B cell (primary cell): ENCODE measurements at regions not wholly inside any gene's neighbourhood (a gene's known extent, or its start where the extent isn't known, plus 50 kb on each side); places are given as distances from the start of the nearest gene placed in this dataset.

Experiments
- ATAC-seq: fragments of 200-7000 bp; cut with Tn5 transposase; one replicate; pipeline ENCODE4 v1.10.0; 2021; ENCODE audit warnings: low read depth, mild to moderate bottlenecking, moderate number of reproducible peaks, moderate library complexity
- CTCF ChIA-PET: fragments of 350-600 bp; sonication (Branson Sonifier 250); formaldehyde crosslinking; loops from one replicate; lab custom pipeline; 2021; ENCODE audit warnings: antibody characterized with exemption, inconsistent platforms; lab: Charles Lee
- POLR2A ChIA-PET: fragments of 350-600 bp; sonication (Branson Sonifier 250); formaldehyde crosslinking; loops from one replicate; lab custom pipeline; 2021; ENCODE audit warnings: antibody characterized with exemption; lab: Charles Lee
- DNase-seq: peaks from one replicate; pipeline ENCODE4 v3.0.0; 2013
- H2AFZ ChIP-seq: 2 replicates; pipeline ENCODE4 v1.6.1; 2012; ENCODE audit warnings: mild to moderate bottlenecking, low read depth, low read length; ENCODE audit not compliant: insufficient read depth, poor library complexity, severe bottlenecking
- H3K27ac ChIP-seq, 2 donors: 1 replicate in 1 of 2; 2 replicates in 1 of 2; pipeline ENCODE4 v1.5.1; 2012 to 2013; ENCODE audit warnings: low read length in 2 of 2, mild to moderate bottlenecking in 2 of 2, moderate library complexity in 1 of 2
- H3K27me3 ChIP-seq, 4 experiments: fragments of 200-600 bp in 1 of 4; sonication (generic) in 1 of 4; replicated peaks in 1 of 4; 1 replicate in 2 of 4; 2 replicates in 2 of 4; pipeline versions ENCODE4 v1.6.1 to v1.7.0; 2013 to 2016; ENCODE audit warnings: low read length in 3 of 4, mild to moderate bottlenecking in 2 of 4, mixed read lengths in 1 of 4, moderate library complexity in 1 of 4; ENCODE audit not compliant: insufficient read depth in 4 of 4, control insufficient read depth in 3 of 4; ENCODE audit errors: control extremely low read depth in 1 of 4
- H3K36me3 ChIP-seq, 2 experiments: replicated peaks in 1 of 2; 1 replicate in 1 of 2; 2 replicates in 1 of 2; pipeline versions ENCODE4 v1.6.1 to v1.7.1; 2013; ENCODE audit warnings: low read length in 1 of 2; ENCODE audit not compliant: insufficient read depth in 2 of 2, control insufficient read depth in 1 of 2; ENCODE audit errors: control extremely low read depth in 1 of 2, extremely low read depth in 1 of 2
- H3K4me1 ChIP-seq, 2 donors: fragments of 200-600 bp in 1 of 2; sonication (generic) in 1 of 2; 1 replicate in 1 of 2; 2 replicates in 1 of 2; pipeline versions ENCODE4 v1.5.1 to v1.6.1; 2013 to 2017; ENCODE audit warnings: low read length in 2 of 2; ENCODE audit not compliant: control insufficient read depth in 2 of 2, insufficient read depth in 2 of 2
- H3K4me2 ChIP-seq: replicated peaks from 2 replicates; pipeline ENCODE3; 2012; ENCODE audit warnings: mild to moderate bottlenecking, low read depth, low read length; ENCODE audit not compliant: poor library complexity, severe bottlenecking
- H3K4me3 ChIP-seq, 5 experiments: fragments of 200-600 bp in 1 of 5; sonication (generic) in 1 of 5; 1 replicate in 3 of 5; 2 replicates in 2 of 5; pipeline versions ENCODE4 v1.5.1 to v1.7.0; 2011 to 2016; ENCODE audit warnings: low read length in 4 of 5, mild to moderate bottlenecking in 4 of 5, low read depth in 2 of 5, control low read depth in 1 of 5, moderate library complexity in 1 of 5; ENCODE audit not compliant: insufficient read depth in 1 of 5; ENCODE audit errors: control extremely low read depth in 1 of 5, extremely low read depth in 1 of 5
- H3K79me2 ChIP-seq: fragments of 200-600 bp; sonication (generic); one replicate; pipeline ENCODE4 v1.6.0; 2016; ENCODE audit warnings: low read length; ENCODE audit not compliant: control insufficient read depth, insufficient read depth
- H3K9ac ChIP-seq: fragments of 200-600 bp; sonication (generic); 2 replicates; pipeline ENCODE4 v1.6.1; 2017; ENCODE audit warnings: mild to moderate bottlenecking, low read length, moderate library complexity
- H3K9me3 ChIP-seq, 3 donors: one replicate each; pipeline versions ENCODE4 v1.6.1 to v1.7.1; 2013; ENCODE audit warnings: low read length in 2 of 3; ENCODE audit not compliant: control insufficient read depth in 2 of 3, insufficient read depth in 1 of 3; ENCODE audit errors: control extremely low read depth in 1 of 3
- H4K20me1 ChIP-seq: 2 replicates; pipeline ENCODE4 v1.6.0; 2012; ENCODE audit warnings: mild to moderate bottlenecking, low read length; ENCODE audit not compliant: insufficient read depth, control insufficient read depth, poor library complexity, severe bottlenecking
- H3K27ac Mint-ChIP-seq: one replicate; pipeline ENCODE4 v1.8.0; 2021; ENCODE audit warnings: mixed read lengths
- H3K27me3 Mint-ChIP-seq: one replicate; pipeline ENCODE4 v1.8.0; 2021; ENCODE audit warnings: mixed read lengths
- H3K4me1 Mint-ChIP-seq: one replicate; pipeline ENCODE4 v1.8.0; 2021; ENCODE audit warnings: mixed read lengths
- H3K4me3 Mint-ChIP-seq: one replicate; pipeline ENCODE4 v1.8.0; 2021; ENCODE audit warnings: mixed read lengths
- H3K9me3 Mint-ChIP-seq: one replicate; pipeline ENCODE4 v1.8.0; 2022; ENCODE audit warnings: mixed read lengths; ENCODE audit not compliant: insufficient read depth
- CTCF ChIP-seq: fragments of 200-600 bp; IDR thresholded peaks from one replicate; pipeline ENCODE4 v1.8.0; 2022; ENCODE audit warnings: antibody characterized with exemption, mild to moderate bottlenecking
- EZH2 ChIP-seq: IDR thresholded peaks from 2 replicates; pipeline ENCODE4 v1.6.1; 2012; ENCODE audit warnings: borderline replicate concordance, low read depth, mild to moderate bottlenecking, moderate library complexity, low read length; ENCODE audit not compliant: insufficient read depth, poor library complexity, severe bottlenecking
- WGBS: methylation state at CpG from one replicate; pipeline ENCODE4 v1.1.5; 2013; ENCODE audit warnings: missing lambda C conversion rate; ENCODE audit not compliant: insufficient coverage; 5-methylcytosine and 5-hydroxymethylcytosine counted together
- intact Hi-C: fragments of 100-400 bp; cut with micrococcal nuclease; formaldehyde crosslinking; loops from one replicate; pipeline ENCODE4 v1.10.0; 2022

- Histone ChIP-seq H3K4me3 (no peak overlapping the region), H3K9ac (no peak overlapping the region), H3K27ac (no peak overlapping the region), H3K79me2 (no peaks in the 10 kb centered on the region), H3K9me3 (no peaks in the 10 kb centered on the region), H3K36me3 (no peaks in the 10 kb centered on the region), H3K27me3 (no peaks in the 10 kb centered on the region), H3K4me2 (no peak overlapping the region), H3K4me1 (no peaks in the 10 kb centered on the region), H4K20me1 (no peaks in the 10 kb centered on the region), H2AFZ (no peak overlapping the region)
- ATAC-seq (no peak), DNase-seq (no peak)
- Mint-ChIP-seq H3K4me1 (no peaks in the 10 kb centered on the region), H3K4me3 (no peak overlapping the region), H3K27me3 (no peaks in the 10 kb centered on the region), H3K27ac (no peak overlapping the region), H3K9me3 (no peaks in the 10 kb centered on the region)
- intact Hi-C loops = no loop called here
- CTCF ChIA-PET = no interaction called here
- TF ChIP-seq EZH2 = no peak
- TF ChIP-seq CTCF = no peak
- WGBS = 79% methylated on average over 3 of the region's 5 CpGs
- POLR2A ChIA-PET = no interaction called here
Measured at GRCh38 chr1:196160066-196160795, 448.0 kb downstream of the KCNT2 start.

GRCh38 chr1:196155586-196155985 lies 452.7 kb downstream of the KCNT2 start:
- H3K4me1 ChIP-seq = no peaks in the 10 kb centered on the region
- no peak overlapping the region for H3K27ac Mint-ChIP-seq
- H3K27me3 Mint-ChIP-seq = no peaks in the 10 kb centered on the region
- DNase-seq = no peak
- no peak overlapping the region for H3K9ac ChIP-seq
- 100% methylated on average over 1 of the region's 2 CpGs for WGBS
- no peaks in the 10 kb centered on the region for H3K79me2 ChIP-seq
- H3K27me3 ChIP-seq = no peaks in the 10 kb centered on the region
- H3K27ac ChIP-seq = no peak overlapping the region
- intact Hi-C loops = no loop called here
- CTCF ChIA-PET = interaction anchor here (1.0 kb wide), 1 partner anchor 14 kb away, joined by 3 read pairs; no protein-coding TSS in a partner anchor
- POLR2A ChIA-PET = no interaction called here
- H3K4me1 Mint-ChIP-seq = no peaks in the 10 kb centered on the region
- no peak for ATAC-seq
- H3K4me2 ChIP-seq = no peak overlapping the region
- H3K9me3 ChIP-seq = no peaks in the 10 kb centered on the region
- H4K20me1 ChIP-seq = no peaks in the 10 kb centered on the region
- no peak overlapping the region for H3K4me3 ChIP-seq
- TF ChIP-seq CTCF (no peak), EZH2 (no peak)
- no peaks in the 10 kb centered on the region for H3K36me3 ChIP-seq
- H3K4me3 Mint-ChIP-seq = no peak overlapping the region
- no peaks in the 10 kb centered on the region for H3K9me3 Mint-ChIP-seq
- H2AFZ ChIP-seq = no peak overlapping the region
